AG09319 (cell line): ENCODE measurements at regions not wholly inside any gene's neighbourhood (a gene's known extent, or its start where the extent isn't known, plus 50 kb on each side); places are given as distances from the start of the nearest gene placed in this dataset.

Experiments used
- DNase-seq: peaks from one replicate; pipeline ENCODE4 v3.0.0-alpha.2; 2010; ENCODE audit warnings: low read depth; ENCODE audit errors: extremely low read depth
- TF ChIP-seq, protein P1 (sequence below): IDR thresholded peaks from 2 replicates; pipeline ENCODE4 v1.5.1; 2011; ENCODE audit warnings: low read depth, mild to moderate bottlenecking, inconsistent platforms, low read length, moderate library complexity

DNA sequence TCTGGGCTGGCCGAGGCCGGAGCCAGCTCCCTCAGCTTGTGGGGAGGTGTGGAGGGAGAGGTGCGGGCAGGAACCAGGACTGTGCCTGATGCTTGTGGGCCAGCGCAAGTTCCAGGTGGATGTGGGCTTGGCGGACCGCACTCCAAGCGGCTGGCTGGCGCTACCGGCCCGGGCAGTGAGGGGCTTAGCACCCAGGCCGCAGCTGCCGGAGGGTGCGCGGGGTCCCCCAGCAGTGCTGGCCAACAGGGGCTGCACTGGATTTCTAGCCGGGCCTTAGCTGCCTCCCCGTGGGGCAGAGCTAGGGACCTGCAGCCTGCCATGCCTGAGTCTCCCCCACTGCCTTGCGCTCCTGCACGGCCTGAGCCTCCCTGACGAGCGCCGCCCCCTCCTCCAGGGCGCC lies 242.8 kb downstream of the CCSER2 start:
- TF ChIP-seq, protein P1, sequence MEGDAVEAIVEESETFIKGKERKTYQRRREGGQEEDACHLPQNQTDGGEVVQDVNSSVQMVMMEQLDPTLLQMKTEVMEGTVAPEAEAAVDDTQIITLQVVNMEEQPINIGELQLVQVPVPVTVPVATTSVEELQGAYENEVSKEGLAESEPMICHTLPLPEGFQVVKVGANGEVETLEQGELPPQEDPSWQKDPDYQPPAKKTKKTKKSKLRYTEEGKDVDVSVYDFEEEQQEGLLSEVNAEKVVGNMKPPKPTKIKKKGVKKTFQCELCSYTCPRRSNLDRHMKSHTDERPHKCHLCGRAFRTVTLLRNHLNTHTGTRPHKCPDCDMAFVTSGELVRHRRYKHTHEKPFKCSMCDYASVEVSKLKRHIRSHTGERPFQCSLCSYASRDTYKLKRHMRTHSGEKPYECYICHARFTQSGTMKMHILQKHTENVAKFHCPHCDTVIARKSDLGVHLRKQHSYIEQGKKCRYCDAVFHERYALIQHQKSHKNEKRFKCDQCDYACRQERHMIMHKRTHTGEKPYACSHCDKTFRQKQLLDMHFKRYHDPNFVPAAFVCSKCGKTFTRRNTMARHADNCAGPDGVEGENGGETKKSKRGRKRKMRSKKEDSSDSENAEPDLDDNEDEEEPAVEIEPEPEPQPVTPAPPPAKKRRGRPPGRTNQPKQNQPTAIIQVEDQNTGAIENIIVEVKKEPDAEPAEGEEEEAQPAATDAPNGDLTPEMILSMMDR, result no peak
- no peak for DNase-seq

DNA sequence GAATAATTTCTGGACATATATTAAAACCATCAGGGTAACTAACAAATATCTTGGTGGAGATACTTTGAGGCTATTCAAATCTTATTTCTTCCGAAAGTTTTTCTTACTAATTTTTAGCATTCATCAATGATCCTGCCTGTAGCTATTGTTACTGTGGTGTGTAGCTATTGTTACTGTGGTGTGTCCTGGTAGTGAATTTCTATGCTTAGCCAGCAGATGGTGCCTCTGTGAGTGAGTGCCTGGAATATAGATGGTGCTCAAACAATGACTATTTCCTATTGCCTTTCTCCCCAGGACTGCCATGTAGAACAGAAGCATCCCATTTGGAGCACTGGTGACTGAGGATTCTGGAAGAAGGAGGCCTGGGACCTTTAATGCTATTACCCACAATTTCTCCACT lies 245.7 kb downstream of the CCSER2 start:
- TF ChIP-seq, protein P1, result no peak
- DNase-seq, result no peak

GRCh38 chr10:84581976-84582375 lies 253.6 kb downstream of the CCSER2 start:
- TF ChIP-seq, protein P1, result no peak
- no peak for DNase-seq

DNA sequence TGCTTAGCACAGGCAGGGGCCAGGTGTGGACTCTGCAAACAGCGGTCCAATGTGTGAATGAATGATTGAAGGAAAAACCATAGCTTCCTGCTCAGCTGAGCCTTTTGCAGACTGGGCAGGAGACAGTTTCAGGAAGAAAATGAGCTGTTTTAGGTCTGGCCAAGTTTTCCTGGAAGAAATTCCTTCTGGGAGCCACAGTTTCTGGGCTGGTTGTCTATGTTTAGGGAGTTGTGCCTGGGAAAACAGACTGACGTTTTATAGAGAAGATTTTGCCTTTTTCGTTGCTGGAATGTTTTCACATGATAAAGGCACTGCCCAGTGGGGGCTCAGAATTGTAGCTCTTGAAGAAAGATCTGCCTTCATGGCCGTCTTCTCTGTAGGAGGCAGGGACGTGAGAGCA lies 255.1 kb downstream of the CCSER2 start:
- TF ChIP-seq, protein P1, result no peak
- DNase-seq, result no peak

- TF ChIP-seq, protein P1, result no peak
- DNase-seq, result no peak
These were observed 259.4 kb downstream of the CCSER2 start for GRCh38 chr10:84587789-84588188.

- no peak for DNase-seq
- TF ChIP-seq, protein P1, result no peak
These were observed 260.0 kb downstream of the CCSER2 start for GRCh38 chr10:84588426-84588825.

- TF ChIP-seq, protein P1, result no peak
- no peak for DNase-seq
These were observed 260.6 kb downstream of the CCSER2 start for GRCh38 chr10:84588971-84589370.
